Loucy (cell line): ENCODE measurements at regions not wholly inside any gene's neighbourhood (a gene's known extent, or its start where the extent isn't known, plus 50 kb on each side); places are given as distances from the start of the nearest gene placed in this dataset.

Experiments used
- H2AFZ ChIP-seq: fragments of 200-600 bp; sonication (generic); 2 replicates; pipeline ENCODE4 v1.6.0; 2016; ENCODE audit warnings: antibody characterized with exemption, mild to moderate bottlenecking, low read length, moderate library complexity
- H3F3A ChIP-seq: fragments of 200-600 bp; 2 replicates; pipeline ENCODE4 v1.6.0; 2016; ENCODE audit warnings: antibody characterized with exemption, low read depth, mild to moderate bottlenecking
- H3K27me3 ChIP-seq: fragments of 200-600 bp; sonication (generic); 2 replicates; pipeline ENCODE4 v1.6.1; 2014; ENCODE audit warnings: low read length, mild to moderate bottlenecking; ENCODE audit not compliant: insufficient read depth, poor library complexity, severe bottlenecking
- H3K36me3 ChIP-seq: fragments of 200-600 bp; sonication (generic); 2 replicates; pipeline ENCODE4 v1.6.1; 2016; ENCODE audit warnings: low read length; ENCODE audit not compliant: insufficient read depth
- H3K4me1 ChIP-seq: fragments of 200-600 bp; sonication (generic); 2 replicates; pipeline ENCODE4 v1.5.1; 2014; ENCODE audit warnings: low read length, mild to moderate bottlenecking; ENCODE audit not compliant: insufficient read depth, poor library complexity, severe bottlenecking
- H3K4me2 ChIP-seq: fragments of 200-600 bp; sonication (generic); 2 replicates; pipeline ENCODE4 v1.6.0; 2014; ENCODE audit warnings: antibody characterized with exemption, low read length, low read depth, mild to moderate bottlenecking; ENCODE audit not compliant: poor library complexity, severe bottlenecking
- H3K4me3 ChIP-seq: fragments of 200-600 bp; sonication (generic); 2 replicates; pipeline ENCODE4 v1.5.1; 2014; ENCODE audit warnings: low read length, mild to moderate bottlenecking, mixed read lengths; ENCODE audit not compliant: poor library complexity, severe bottlenecking
- H3K79me2 ChIP-seq: fragments of 200-600 bp; sonication (generic); 2 replicates; pipeline ENCODE4 v1.6.1; 2014; ENCODE audit warnings: low read length; ENCODE audit not compliant: insufficient read depth
- H3K9ac ChIP-seq: fragments of 200-600 bp; sonication (generic); 2 replicates; pipeline ENCODE4 v1.6.0; 2014; ENCODE audit warnings: mild to moderate bottlenecking, low read depth, low read length, moderate library complexity; ENCODE audit not compliant: poor library complexity, severe bottlenecking
- H3K9me2 ChIP-seq: fragments of 200-600 bp; sonication (generic); replicated peaks from 2 replicates; pipeline ENCODE4 v1.6.1; 2016; ENCODE audit warnings: low read depth, low read length, mixed read lengths
- H3K9me3 ChIP-seq: fragments of 200-600 bp; sonication (generic); 2 replicates; pipeline ENCODE4 v1.6.1; 2014; ENCODE audit warnings: mild to moderate bottlenecking, antibody characterized with exemption, low read length, low read depth; ENCODE audit not compliant: insufficient read depth
- H4K20me1 ChIP-seq: fragments of 200-600 bp; sonication (generic); 2 replicates; pipeline ENCODE4 v1.6.0; 2014; ENCODE audit warnings: antibody characterized with exemption, low read length, mild to moderate bottlenecking; ENCODE audit not compliant: insufficient read depth, poor library complexity, severe bottlenecking
- EZH2phosphoT487 ChIP-seq: fragments of 200-600 bp; IDR thresholded peaks from 2 replicates; pipeline ENCODE4 v1.6.1; 2018; ENCODE audit warnings: antibody characterized with exemption, mild to moderate bottlenecking, moderate library complexity, borderline replicate concordance
- TF ChIP-seq, protein P1 (sequence below): fragments of 200-600 bp; sonication (generic); conservative IDR thresholded peaks from 2 replicates; pipeline ENCODE4 v1.5.1; 2014; ENCODE audit warnings: mild to moderate bottlenecking, antibody characterized with exemption, low read length

DNA sequence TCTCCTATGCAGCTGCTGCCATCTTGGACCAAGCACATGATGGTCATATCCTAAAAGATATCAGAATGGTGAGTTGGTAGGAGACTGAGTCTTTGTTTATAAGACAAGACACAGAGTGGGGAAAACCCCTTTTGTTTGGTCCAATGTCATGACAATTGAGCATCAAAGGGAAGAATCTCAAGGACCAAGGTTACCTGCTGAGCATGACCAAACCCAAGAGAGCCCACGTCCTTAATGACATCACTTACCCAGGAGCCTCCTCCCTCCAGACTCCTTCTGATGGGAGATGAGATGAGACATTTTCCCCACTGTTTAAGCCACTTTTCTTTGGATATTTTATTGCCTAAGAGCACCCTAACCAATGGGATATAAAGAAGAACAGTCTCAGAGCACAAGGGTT, 478.1 kb downstream of the NPIPA7 start:
- no peaks in the 10 kb centered on the region for H3K27me3 ChIP-seq
- TF ChIP-seq, protein P1, sequence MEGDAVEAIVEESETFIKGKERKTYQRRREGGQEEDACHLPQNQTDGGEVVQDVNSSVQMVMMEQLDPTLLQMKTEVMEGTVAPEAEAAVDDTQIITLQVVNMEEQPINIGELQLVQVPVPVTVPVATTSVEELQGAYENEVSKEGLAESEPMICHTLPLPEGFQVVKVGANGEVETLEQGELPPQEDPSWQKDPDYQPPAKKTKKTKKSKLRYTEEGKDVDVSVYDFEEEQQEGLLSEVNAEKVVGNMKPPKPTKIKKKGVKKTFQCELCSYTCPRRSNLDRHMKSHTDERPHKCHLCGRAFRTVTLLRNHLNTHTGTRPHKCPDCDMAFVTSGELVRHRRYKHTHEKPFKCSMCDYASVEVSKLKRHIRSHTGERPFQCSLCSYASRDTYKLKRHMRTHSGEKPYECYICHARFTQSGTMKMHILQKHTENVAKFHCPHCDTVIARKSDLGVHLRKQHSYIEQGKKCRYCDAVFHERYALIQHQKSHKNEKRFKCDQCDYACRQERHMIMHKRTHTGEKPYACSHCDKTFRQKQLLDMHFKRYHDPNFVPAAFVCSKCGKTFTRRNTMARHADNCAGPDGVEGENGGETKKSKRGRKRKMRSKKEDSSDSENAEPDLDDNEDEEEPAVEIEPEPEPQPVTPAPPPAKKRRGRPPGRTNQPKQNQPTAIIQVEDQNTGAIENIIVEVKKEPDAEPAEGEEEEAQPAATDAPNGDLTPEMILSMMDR = no peak
- no peak for TF ChIP-seq EZH2phosphoT487
- no peaks in the 10 kb centered on the region for H3F3A ChIP-seq
- H3K4me1 ChIP-seq = no peaks in the 10 kb centered on the region
- no peak overlapping the region for H3K9ac ChIP-seq
- H2AFZ ChIP-seq = no peak overlapping the region
- no peaks in the 10 kb centered on the region for H4K20me1 ChIP-seq
- no peak overlapping the region for H3K4me3 ChIP-seq
- H3K36me3 ChIP-seq = no peaks in the 10 kb centered on the region
- H3K79me2 ChIP-seq = no peaks in the 10 kb centered on the region
- H3K4me2 ChIP-seq = no peak overlapping the region
- no peaks in the 10 kb centered on the region for H3K9me3 ChIP-seq
- no peaks in the 10 kb centered on the region for H3K9me2 ChIP-seq

DNA sequence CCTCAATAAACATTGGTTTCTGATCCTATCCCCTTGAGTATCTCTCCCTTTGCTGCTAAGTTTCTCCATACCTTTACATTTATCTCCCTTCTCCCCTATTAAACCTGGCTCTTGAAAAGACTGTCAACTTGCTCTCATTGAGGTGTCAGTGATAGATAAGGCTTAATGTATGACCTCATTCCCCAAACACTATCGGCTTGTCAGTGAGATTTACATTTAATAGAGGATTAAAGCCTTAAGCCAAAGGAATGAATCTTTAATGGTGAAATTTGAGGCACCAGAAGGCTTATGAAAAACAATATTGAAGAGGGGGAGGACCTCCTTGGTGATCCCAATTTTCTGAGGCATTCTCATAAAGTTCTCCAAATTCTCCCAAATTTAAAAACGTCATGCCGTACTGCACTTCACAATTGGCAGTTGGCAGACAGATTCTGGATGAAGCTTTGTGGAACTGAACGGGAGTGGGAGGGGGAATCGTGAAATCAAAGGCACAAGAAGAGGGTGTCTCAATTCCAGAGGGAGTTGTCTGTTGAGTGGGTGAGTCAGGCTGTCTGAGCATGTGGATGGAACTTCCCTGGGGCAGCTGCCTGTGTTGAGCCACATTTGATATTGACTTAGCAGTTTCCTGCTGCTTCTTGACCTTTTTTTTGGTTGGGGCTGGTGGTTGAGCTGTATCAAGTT, 478.8 kb downstream of the NPIPA7 start:
- Histone ChIP-seq H3K9ac (no peak overlapping the region), H4K20me1 (no peaks in the 10 kb centered on the region), H3K4me3 (no peak overlapping the region), H3K79me2 (no peaks in the 10 kb centered on the region), H3K4me2 (no peak overlapping the region), H3K9me3 (no peaks in the 10 kb centered on the region), H3K27me3 (no peaks in the 10 kb centered on the region), H3F3A (no peaks in the 10 kb centered on the region), H2AFZ (no peak overlapping the region), H3K4me1 (no peaks in the 10 kb centered on the region), H3K9me2 (no peaks in the 10 kb centered on the region), H3K36me3 (no peaks in the 10 kb centered on the region)
- TF ChIP-seq, protein P1 = no peak
- no peak for TF ChIP-seq EZH2phosphoT487

DNA sequence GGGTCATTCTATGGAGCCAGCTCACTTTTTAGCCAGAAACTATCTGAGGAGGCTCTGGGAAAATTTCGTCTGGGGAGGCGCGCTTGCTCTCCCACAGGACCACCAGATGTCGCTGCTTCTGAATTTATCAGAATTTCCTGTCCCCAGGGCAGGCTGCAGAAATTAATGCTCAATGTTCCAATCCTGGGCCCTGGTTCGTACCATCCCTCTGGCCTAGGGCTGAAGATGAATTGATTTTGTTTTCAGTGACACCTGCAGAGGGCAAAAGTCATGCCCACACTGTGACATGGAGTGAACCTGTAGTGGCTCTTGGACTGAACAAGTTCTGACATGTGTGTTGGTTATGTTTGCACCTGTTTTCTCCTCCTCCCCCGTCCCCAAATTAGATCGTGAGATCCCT, 482.6 kb downstream of the NPIPA7 start:
- Histone ChIP-seq H3K4me1 (no peaks in the 10 kb centered on the region), H3F3A (no peaks in the 10 kb centered on the region), H4K20me1 (no peaks in the 10 kb centered on the region), H3K9ac (no peak overlapping the region), H3K9me2 (no peaks in the 10 kb centered on the region), H3K4me3 (no peak overlapping the region), H2AFZ (no peak overlapping the region), H3K9me3 (no peaks in the 10 kb centered on the region), H3K27me3 (no peaks in the 10 kb centered on the region), H3K4me2 (no peak overlapping the region), H3K36me3 (no peaks in the 10 kb centered on the region), H3K79me2 (no peaks in the 10 kb centered on the region)
- TF ChIP-seq, protein P1 = peak; percentile 88
- TF ChIP-seq EZH2phosphoT487 = no peak
